HG03196 (cell line): ENCODE measurements at regions not wholly inside any gene's neighbourhood (a gene's known extent, or its start where the extent isn't known, plus 50 kb on each side); places are given as distances from the start of the nearest gene placed in this dataset.

ENCODE experiments used
- ATAC-seq: cut with Tn5 transposase; IDR thresholded peaks from one replicate; pipeline ENCODE4 v1.9.1; 2021; ENCODE audit not compliant: unreplicated experiment

DNA sequence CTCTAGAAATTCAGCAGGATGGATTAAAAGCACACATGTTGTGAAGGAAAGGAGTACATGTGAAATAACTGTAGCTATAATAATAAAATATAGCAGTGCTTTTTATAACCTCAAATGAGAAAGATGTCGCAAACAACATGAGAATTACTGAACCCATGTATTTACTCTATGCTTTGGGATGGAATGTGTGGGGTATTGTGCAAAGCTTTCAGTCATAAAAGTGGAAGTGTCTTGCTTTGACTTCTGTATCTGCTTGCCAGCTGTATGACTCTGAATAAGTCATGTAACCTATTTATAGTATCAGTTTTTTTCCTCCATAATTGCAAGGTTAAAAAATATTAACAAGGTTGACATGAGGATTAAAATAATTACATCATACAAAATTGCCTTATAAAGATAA, 519.3 kb upstream of the CADM2 start:
- ATAC-seq = no peak

GRCh38 chr3:84440291-84440690, 518.5 kb upstream of the CADM2 start:
- ATAC-seq = no peak

DNA sequence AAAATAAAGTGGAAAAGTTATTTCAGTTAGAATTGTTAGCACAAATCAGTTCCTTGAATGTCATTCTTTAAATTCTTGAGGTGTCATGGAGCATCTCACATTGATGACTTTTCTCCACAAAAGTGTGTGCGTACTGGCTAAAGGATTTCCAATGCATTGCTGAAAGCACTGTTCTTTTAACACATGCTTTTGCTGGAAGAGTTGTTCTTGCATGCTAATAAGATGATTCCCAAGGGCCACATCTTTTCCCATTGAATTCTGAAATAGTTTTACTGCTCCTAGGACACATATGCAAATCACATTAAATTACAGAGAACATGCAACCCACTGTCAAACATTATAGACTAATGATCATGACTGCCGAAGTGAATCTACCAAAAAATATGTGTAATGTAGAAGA, 516.3 kb upstream of the CADM2 start:
- no peak for ATAC-seq

DNA sequence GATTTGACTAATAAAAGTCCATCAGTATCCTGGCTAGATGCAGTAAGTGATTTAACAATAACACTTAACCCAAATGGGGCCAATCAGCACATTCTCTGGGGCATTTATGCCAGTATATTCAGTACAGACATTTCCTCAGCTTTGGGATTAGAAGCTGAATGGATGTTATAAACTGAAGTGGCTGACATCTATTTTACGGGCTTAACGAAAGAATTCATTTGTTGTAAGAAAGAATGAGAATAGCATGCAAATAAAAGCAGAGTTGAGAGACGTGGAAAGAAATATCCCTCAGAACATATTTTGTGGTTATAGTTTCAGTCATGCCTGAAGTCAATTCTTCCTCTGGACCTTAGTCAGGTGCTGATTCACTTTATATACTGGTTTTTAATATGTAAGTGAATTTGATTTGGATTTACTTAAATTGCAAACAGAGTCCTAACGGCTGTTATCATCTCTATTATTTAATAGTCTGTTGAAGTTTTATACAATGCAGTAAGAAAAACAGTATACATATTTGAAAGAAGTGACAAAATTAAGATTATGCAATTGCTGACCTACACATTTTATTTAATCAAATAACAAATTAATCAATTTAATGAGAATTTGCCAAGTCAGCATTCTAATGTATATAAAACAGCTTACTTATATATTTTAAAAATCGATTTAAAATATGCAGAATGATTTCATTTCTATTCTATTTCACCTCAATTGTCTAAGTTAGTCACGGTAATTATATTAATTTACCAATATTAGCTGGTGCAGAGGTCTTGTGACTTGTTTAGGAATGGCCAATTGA, 513.9 kb upstream of the CADM2 start:
- no peak for ATAC-seq

DNA sequence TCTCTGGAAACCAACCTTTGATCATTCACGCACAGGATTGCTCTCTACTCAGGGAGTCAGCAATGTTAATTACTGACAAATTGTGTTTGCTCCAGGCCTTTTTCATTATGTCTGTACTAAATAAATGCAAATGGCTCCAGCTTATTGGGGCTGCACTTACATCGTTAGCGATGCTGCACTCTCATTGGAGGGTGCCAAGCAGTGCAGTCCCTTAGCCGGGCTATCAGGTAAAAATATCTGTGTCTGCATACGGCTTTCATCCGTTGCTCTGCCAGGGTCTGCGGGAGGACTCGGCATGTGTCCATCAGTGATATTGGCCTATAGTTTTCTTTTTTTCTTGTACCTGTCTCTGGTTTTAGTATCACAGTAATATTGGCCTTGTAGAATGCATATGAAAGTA, 471.5 kb upstream of the CADM2 start:
- ATAC-seq = no peak

GRCh38 chr3:84504761-84505160, 454.0 kb upstream of the CADM2 start:
- ATAC-seq = no peak

DNA sequence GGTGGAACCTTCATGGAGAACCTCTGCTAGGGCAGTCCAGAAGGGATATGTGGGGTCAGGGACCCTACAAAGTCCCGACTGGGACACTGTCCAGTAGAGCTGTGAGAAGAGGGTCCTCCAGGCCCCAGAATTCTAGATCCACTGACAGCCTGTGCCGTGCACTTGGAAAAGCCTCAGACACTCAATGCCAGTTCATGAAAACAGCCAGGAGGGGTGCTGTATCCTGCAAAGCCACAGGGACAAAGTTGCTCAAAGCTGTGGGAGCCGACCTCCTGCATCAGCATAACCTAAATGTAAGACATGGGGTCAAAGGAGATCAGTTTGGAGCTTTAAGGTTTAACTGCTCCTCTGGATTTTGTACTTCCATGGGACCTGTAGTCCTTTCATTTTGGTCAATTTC, 448.8 kb upstream of the CADM2 start:
- no peak for ATAC-seq

GRCh38 chr3:84522893-84523292, 435.9 kb upstream of the CADM2 start:
- no peak for ATAC-seq

GRCh38 chr3:84536916-84537315, 421.9 kb upstream of the CADM2 start:
- no peak for ATAC-seq

DNA sequence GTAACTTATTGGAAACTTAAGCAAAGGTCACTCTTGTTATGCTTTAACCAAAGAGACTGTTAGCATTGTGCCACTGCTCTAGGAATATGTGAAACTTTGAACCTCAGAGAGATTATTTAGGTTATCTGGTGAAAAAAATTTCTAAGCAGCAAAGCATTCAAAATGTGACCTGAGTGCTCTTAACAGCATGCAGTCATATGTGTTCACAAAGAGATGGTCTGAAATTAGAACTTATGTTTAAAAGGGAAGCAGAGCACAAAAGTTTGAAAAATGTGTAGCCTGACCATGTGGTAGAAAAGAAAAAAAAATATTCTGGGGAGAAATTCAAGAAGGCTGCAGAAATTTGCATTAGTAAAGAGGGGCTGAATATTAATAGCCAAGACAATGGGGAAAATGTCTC, 420.2 kb upstream of the CADM2 start:
- no peak for ATAC-seq

DNA sequence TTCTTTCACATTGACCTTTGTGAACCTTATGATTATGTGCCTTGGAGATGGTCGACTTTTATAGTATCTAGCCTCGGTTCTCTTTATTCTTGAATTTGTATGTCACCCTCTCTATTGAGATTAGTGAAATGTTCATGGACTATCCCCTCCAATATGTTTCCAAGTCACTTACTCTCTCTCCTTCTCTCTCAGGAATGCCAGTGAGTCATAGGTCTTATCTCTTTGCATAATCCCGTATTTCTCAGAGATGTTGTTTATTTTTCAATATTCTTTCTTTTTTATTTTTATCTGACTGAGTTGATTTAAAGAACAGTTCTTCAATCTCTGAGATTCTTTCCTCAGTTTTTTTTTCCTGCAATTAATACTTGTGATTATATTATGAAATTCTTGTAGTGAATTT, 411.6 kb upstream of the CADM2 start:
- ATAC-seq = no peak

- peak; percentile 96 for ATAC-seq
These were observed 410.5 kb upstream of the CADM2 start for GRCh38 chr3:84547971-84548970.

DNA sequence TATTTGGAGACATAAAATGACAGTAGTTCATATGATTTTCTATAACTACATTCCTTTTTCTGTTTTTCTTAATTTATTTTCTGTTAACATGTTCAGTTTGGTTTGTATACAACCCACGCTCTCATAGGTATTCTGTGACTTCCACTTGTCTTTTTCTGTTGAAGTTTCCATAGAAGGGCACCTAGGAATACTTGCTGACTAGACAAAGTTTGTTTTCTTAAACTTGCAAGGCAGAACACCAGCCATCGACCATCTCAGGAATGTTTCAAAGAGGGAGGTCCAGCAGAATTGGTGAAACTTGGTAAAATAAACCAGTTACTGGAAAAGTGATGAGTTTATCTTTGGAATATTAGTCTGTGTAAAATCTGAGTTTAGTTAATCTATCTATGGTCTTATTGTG, 403.2 kb upstream of the CADM2 start:
- no peak for ATAC-seq

- ATAC-seq = no peak
These were observed 392.5 kb upstream of the CADM2 start for GRCh38 chr3:84566256-84566655.

- no peak for ATAC-seq
These were observed 391.0 kb upstream of the CADM2 start for GRCh38 chr3:84567796-84568195.

- ATAC-seq = no peak
These were observed 384.8 kb upstream of the CADM2 start for GRCh38 chr3:84573962-84574361.

- ATAC-seq = no peak
These were observed 372.4 kb upstream of the CADM2 start for GRCh38 chr3:84586427-84586826.

- ATAC-seq = no peak
These were observed 358.0 kb upstream of the CADM2 start for GRCh38 chr3:84600703-84601225.

DNA sequence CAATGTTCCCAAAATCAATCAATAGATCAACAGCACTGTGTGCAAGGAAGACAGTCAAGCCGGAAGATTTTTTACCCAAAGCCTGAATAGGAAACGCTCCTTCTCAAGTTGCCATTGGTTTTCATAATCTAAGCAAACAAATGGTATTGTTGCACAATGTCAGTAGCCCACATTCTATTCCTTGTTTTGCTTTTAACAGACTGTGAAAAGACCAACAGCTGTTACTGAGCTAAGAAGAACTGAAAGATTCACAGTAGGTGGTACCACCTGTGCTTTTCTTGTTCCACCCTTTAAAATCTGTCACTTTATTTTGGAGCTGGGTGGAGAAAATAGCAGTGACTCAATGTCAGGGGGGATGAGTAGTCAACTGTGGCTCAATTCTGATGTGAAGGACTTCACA, 357.5 kb upstream of the CADM2 start:
- no peak for ATAC-seq

- no peak for ATAC-seq
These were observed 337.0 kb upstream of the CADM2 start for GRCh38 chr3:84621823-84622222.

GRCh38 chr3:84634668-84635067, 324.1 kb upstream of the CADM2 start:
- ATAC-seq = no peak

DNA sequence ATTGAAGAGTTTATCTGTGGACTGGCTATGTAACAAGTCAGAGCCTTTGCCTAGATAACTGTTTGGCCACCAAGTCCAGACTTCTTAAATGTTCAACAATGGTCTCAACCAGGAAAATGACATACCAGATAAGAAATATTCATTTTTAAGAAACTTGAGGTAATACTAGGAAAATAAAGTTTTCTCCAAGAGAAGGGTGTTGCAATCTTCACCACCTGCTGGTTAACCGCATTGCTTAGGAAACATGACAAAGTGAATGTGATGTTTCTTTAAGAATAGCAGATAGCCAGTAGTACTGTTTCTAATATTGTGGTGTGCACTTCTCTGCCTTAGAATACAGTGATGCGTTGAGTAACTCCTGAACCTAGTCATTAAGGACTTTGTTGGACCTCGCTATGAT, 321.5 kb upstream of the CADM2 start:
- ATAC-seq = no peak
